ENCODE measurements at regions not wholly inside any gene's neighbourhood (a gene's known extent, or its start where the extent isn't known, plus 50 kb on each side); places are given as distances from the start of the nearest gene placed in this dataset.
A peak's percentile ranks its signal among the peaks of the same experiment; 100 is the strongest.

- peak; percentile 93 for TF ChIP-seq PRDM10 (IDR thresholded peaks at IDR 0.05; ENCODE audit: partially characterized antibody)
- TF ChIP-seq ZKSCAN1 (IDR thresholded peaks at IDR 0.05; ENCODE audit: low read depth, low read length): no peak
- no peak for TF ChIP-seq ZNF592 (IDR thresholded peaks at IDR 0.05)
- peak; percentile 23; the same call in 1 of the 2 replicates for TF ChIP-seq ATF7 (IDR thresholded peaks at IDR 0.05)
- no peak for TF ChIP-seq ZC3H11A (IDR thresholded peaks at IDR 0.05; ENCODE audit: low read depth, low read length)
- TF ChIP-seq POLR2AphosphoS5 (IDR thresholded peaks at IDR 0.05; ENCODE audit: control insufficient read depth, insufficient read depth, low read depth, low read length): no peak
- TF ChIP-seq CEBPB (tag; IDR thresholded peaks at IDR 0.05): no peak
- TF ChIP-seq UBTF (IDR thresholded peaks at IDR 0.05; ENCODE audit: borderline replicate concordance in 1 of 2, low read depth in 2 of 2, low read length in 2 of 2): no peak
- TF ChIP-seq ZNF232 (CRISPR knock-in tag; IDR thresholded peaks at IDR 0.05): no peak
- no peak for TF ChIP-seq E4F1 (CRISPR knock-in tag; IDR thresholded peaks at IDR 0.05; ENCODE audit: borderline replicate concordance)
- no peak for TF ChIP-seq ZNF41 (CRISPR knock-in tag; conservative IDR thresholded peaks at IDR 0.05)
- TF ChIP-seq MIER1 (IDR thresholded peaks at IDR 0.05; ENCODE audit: low read depth): no peak
- TF ChIP-seq ZNF280B (CRISPR knock-in tag; IDR thresholded peaks at IDR 0.05): no peak
These were observed 108.7 kb downstream of the PERP start (continued) for GRCh38 chr6:137998461-137999019.

Data from K562 (cell line).